HG03565 (cell line): ENCODE measurements at regions not wholly inside any gene's neighbourhood (a gene's known extent, or its start where the extent isn't known, plus 50 kb on each side); places are given as distances from the start of the nearest gene placed in this dataset.

Source experiments
- ATAC-seq: cut with Tn5 transposase; IDR thresholded peaks from one replicate; pipeline ENCODE4 v1.9.1; 2021; ENCODE audit warnings: mild to moderate bottlenecking, moderate library complexity; ENCODE audit not compliant: unreplicated experiment

DNA sequence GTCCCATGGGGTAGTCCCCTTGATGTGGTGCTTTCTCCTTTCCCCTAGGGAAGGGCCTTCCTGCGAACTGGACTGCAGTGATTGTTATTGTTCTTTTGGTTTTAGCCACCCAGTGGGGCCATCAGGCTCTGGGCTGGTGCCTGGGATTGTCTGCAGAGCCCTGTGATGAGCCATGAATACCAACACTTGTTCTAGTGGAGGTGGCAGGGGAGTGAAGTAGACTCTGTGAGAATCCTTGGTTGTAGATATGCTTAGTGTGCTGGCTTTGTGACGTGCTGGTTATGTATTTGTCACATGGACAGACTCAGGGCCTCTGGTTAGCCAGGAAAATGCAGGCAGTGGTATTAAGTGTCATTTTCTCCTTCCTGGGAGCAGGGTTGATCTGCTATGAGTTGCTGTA is 51.8 kb upstream of the NDUFB4 start:
- no peak for ATAC-seq

GRCh38 chr3:120536642-120537041 is 59.5 kb upstream of the NDUFB4 start:
- ATAC-seq: no peak

- no peak for ATAC-seq
These were observed 63.2 kb upstream of the NDUFB4 start for GRCh38 chr3:120532969-120533368.

GRCh38 chr3:120528163-120528562 is 68.0 kb upstream of the NDUFB4 start:
- peak; percentile 72 for ATAC-seq

DNA sequence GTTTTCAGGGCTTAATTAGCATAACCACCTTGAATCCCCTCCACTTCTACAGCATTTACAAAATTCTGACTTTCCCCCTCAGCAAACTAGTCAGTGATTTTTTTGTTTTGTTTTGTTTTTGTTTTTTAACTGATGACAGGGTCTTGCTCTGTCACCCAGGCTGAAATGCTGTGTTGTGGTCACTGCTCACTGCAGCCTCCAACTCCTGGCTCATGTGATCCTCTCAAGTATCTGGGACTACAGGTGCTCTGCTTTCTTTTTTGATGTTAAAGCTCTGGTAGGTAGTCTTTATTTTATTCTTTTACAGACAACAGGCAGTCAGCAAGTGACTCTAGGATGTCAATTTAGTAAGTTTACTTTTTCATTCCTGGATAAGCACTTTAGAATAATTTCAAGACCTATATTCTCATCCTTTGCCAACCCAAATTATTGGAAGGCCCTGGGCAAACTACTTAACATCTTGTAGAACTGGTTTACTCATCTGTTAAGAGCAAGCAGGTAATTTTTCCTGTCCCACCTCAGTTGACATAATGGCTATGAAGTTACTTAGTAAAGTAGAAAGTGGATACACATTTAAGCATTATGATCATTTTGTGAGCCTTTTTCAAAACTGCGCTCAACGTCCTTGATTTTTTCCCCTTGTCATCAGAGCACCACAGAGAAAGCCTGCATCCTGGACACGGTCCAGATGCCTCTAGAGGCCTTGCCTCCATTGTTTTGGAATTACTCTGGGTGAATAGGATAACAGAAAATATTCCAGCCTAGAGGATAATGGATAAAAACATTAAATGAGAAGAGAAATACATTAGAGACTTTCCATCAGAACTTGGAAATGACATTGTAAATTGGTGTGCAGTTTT is 69.9 kb upstream of the NDUFB4 start:
- ATAC-seq: no peak

DNA sequence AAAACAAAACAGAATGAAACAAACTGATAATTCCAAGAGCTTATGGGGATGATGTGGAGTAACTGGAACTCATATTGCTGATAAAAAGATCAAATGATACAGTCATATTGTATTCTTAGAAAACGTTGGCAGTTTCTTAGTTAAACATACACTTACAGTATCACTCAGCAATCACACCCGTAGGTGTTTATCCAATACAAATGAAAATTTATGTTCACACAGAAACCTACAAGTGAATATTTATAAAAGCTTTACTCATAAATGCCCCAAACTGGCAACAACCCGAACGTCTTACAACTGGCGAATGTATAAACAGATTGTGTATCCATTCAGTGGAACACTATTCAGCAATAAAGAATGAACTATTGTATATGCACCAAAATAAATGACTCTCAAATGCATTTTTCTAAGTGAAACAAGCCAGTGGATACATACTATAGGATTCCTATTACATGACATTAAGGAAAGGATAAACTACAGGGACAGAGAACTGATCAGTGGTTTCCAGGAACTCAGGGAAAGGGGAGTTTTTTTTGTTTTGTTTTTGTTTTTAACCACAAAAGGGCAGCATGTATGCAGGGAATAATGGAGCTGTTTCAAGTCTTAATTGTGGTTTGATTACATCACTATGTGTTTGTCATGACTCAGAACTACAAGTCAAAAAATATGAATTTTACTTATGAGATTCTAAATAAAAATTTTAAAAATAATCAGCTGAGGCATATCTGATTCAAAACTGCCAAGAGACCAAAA is 71.8 kb upstream of the NDUFB4 start:
- ATAC-seq: no peak

DNA sequence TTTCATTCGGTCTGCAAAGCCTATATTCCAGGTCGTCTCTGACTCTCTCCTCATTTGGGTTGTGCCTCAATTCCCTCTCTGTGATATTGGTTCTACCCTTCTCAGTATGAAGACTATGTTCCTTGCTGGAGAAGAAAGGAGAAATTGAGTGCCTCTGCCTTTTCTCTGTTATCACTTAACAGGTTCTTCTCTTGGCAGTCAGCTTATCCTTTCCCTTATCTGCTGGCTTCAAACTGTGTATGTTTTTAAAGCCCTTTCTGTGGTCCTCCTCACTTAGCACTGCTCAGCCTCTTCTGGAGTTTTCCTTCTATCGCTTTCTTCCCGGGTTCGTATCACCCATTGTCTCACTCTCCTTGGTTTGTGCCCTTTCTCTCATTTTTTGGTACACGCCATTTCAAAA is 65.3 kb upstream of the FSTL1 start:
- ATAC-seq: no peak

DNA sequence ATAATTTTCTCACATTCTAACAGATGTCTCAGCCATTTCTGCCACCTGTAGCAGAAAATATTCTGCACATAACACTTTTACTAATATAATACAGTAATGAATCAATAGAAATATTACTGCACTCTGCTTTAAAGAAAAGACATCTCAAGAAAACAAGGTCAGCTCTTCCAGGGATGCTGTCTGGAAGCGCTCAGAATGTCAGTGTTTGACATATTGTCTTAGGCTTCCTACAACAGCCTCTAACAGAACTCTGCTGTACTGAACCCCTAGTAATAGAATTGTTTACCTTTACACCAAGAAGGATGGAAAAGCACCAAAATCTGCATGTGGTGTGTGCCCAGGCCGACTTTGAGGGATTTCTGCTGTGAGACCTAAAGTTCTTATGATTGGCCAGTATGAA is 61.9 kb upstream of the FSTL1 start:
- ATAC-seq: no peak

DNA sequence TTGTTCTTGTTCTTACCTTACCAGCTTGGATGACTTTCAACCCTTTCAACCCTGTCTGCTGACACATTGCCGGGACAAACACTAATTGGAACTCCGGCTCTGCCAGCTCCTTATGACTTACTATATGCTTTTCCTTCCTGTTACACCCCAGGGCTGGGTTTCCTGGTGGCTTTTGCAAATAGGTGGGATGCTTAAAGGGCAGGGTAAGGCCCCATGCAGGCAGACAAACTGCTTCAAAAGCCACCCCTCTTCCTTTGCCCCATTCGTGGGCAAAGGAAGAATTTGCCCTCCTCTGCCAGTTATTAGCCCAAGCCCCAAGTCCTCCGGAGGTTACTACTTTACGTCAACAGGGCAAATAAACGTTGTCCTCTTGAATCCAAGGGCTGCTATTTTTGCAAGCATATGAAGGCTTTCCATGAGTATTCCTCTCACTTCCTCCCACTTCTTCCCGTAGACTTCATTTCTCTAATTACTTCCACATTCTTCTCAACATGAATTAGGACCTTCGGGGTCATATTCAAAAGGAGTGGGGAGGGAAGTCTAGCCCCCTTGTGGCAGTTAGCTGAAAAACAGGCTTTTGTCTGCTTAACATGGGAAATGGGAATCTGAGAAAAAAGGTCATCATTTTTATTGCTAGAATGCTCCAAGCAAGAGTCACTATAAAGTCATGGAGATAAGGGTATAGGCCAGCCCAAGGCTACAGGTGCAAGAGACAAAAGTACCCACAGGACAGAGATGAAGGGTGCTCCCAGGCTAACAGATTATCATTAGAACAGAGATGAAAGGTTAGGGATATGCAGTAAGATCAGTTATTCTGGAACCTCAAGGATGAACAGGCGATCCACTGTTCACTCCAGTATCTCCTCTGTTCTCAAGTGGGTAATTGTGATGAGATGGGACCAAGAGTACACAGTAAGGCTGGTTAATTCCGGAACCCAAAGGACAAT is 56.3 kb upstream of the FSTL1 start:
- no peak for ATAC-seq

- ATAC-seq: no peak
These were observed 55.5 kb upstream of the FSTL1 start for GRCh38 chr3:120506076-120506827.

DNA sequence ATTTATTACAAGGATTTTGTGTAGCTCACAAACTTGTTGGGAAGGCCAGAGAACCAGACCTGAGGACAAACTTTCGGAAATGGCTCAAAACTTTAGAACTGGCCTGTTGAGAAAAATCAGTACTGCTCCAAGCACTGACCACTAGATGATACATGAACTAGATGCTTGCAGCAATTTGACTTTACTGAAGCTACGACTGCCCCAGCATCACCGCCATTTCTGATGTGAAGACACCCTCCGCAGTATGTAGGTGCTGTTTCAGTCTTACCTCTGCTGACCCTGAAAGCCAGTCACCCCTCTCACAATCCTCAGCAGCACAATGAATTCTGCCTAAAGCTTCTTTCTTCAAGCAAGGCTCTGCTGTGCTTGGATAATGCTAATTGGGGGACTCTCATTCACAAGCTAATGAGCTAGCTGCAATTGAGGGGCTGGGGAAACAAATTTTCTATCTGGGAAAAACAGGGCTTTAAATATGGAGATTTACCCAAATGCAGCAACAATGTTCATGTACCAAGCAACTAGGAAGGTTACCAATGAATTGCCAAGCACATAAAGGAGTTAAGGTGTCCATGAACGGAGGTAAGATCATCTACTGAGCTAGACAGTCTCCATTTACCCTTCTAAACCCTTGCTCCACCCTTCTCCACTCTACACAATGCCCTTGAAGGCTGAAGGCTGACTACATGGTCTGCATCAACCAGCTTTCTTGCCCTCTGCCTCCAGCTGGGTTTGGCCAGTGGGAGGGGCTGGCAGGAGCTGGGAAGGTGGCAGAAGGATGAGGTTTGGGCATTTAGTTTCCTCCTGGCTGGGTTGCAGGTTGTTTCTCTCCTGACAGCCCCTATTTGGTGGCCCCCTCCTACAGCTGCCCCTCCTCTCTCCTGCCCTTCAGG is 53.2 kb upstream of the FSTL1 start:
- no peak for ATAC-seq

DNA sequence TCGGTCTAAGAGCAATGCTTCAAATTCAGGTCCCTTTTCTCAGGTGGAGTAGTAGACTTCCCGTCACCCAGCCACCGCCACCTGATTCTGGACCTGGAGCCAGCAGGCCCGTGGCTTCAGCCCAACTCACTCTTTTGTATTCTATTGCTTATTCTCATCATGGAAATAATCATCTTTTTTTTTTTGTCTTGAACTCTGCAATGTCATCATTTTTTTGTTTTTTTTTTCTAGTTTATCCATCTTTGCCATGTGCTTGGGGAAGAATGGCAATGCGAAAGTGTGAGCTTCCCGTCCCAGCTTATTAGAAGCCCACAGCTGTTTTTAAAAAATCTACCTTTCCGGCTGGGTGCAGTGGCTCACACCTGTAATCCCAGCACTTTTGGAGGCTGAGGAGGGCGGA is 51.3 kb upstream of the FSTL1 start:
- no peak for ATAC-seq
